Large intestine (tissue), 3 donors: ENCODE measurements at regions not wholly inside any gene's neighbourhood (a gene's known extent, or its start where the extent isn't known, plus 50 kb on each side); places are given as distances from the start of the nearest gene placed in this dataset.

Experiments
- DNase-seq, 2 donors: peaks; one replicate each; pipeline versions ENCODE4 v3.0.0 to v3.0.0-alpha.2; 2013
- H3K27ac ChIP-seq: one replicate; pipeline ENCODE4 v1.5.1; 2013; ENCODE audit warnings: low read length
- H3K27me3 ChIP-seq: 2 replicates; pipeline ENCODE4 v1.6.1; 2013; ENCODE audit warnings: low read length; ENCODE audit not compliant: control insufficient read depth, insufficient read depth
- H3K36me3 ChIP-seq: 2 replicates; pipeline ENCODE4 v1.6.1; 2013; ENCODE audit warnings: low read length; ENCODE audit not compliant: control insufficient read depth, insufficient read depth
- H3K4me1 ChIP-seq: one replicate; pipeline ENCODE4 v1.6.1; 2013; ENCODE audit warnings: low read length; ENCODE audit not compliant: control insufficient read depth, insufficient read depth
- H3K4me3 ChIP-seq: one replicate; pipeline ENCODE4 v1.5.1; 2013; ENCODE audit warnings: low read length
- H3K9me3 ChIP-seq: one replicate; pipeline ENCODE4 v1.6.1; 2013; ENCODE audit warnings: mild to moderate bottlenecking, low read depth, low read length, moderate library complexity; ENCODE audit not compliant: control insufficient read depth
- WGBS: methylation state at CpG from one replicate; pipeline ENCODE4 v1.1.5; 2013; ENCODE audit warnings: low lambda C conversion rate; ENCODE audit not compliant: insufficient coverage; 5-methylcytosine and 5-hydroxymethylcytosine counted together

DNA sequence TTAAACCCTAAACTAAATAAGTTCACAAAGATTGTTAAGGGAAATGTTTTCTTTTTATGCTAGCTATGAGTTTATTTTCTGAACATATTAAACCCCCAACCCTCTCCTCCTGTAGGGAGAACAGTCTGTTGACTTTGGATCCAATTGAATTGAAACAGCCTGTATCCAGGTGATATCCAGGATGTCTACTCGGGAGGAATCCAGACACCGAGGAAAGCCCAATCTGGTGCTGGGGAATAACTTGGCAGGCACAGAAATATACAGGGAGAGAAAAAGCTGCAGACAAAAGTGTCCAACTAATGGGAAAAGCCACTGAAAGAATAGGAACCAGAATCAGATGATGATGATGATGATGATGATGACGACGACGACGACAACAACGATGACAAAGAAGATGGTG lies 93.9 kb upstream of the API5 start:
- DNase-seq = no peak

DNA sequence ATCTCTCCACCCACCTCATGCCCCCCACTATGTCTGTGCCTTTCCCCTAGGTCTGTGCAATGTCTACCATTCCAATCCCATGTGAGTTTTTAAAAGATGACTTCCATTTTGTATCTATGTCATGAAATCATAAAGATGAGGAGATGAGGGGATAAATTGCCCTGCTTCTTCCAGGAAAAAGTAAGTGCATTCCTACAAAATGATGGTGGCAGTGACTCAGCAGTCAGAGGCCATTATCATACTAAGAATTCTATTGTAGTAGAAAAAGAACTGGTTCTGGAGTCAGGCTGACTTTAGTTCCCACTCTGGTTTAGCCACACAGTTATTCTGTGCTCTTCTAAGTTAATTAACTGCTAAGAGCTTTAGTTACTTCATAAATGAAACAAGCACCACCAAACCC lies 89.6 kb upstream of the API5 start:
- DNase-seq = no peak
- Histone ChIP-seq H3K9me3 (no peaks in the 10 kb centered on the region), H3K27me3 (no peaks in the 10 kb centered on the region), H3K27ac (no peak overlapping the region), H3K4me3 (no peak overlapping the region), H3K36me3 (no peaks in the 10 kb centered on the region), H3K4me1 (no peaks in the 10 kb centered on the region)

More for the DNA sequence above, 93.9 kb upstream of the API5 start:
- no peaks in the 10 kb centered on the region for H3K36me3 ChIP-seq
- H3K4me1 ChIP-seq = no peaks in the 10 kb centered on the region
- 96% methylated on average over 5 of the region's 7 CpGs for WGBS
- H3K27me3 ChIP-seq = no peaks in the 10 kb centered on the region
- H3K27ac ChIP-seq = no peak overlapping the region
- no peaks in the 10 kb centered on the region for H3K9me3 ChIP-seq
- H3K4me3 ChIP-seq = no peak overlapping the region

DNA sequence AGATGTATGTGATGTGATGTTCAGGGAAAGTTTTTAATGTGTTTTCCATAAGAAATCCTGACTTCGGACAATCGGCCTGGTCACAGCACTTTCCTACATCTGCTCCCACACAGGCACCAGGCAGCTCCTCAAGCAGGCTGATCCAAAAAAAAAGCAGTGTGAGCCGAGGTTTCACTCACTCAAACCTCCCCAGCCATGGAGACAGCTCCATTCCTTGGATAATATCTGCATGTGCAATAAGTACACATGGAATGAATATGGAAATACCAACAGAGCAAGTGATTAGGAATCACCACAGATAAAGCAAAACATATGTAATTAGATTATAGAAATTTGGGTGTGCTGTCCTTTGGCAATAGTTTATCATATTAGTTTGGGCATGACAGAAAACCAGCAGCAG lies 88.8 kb upstream of the API5 start:
- WGBS = no CpG with 5 or more reads among the region's 3 CpGs
- no peaks in the 10 kb centered on the region for H3K9me3 ChIP-seq
- H3K27ac ChIP-seq = no peak overlapping the region
- no peak for DNase-seq
- H3K4me3 ChIP-seq = no peak overlapping the region
- no peaks in the 10 kb centered on the region for H3K36me3 ChIP-seq
- no peaks in the 10 kb centered on the region for H3K4me1 ChIP-seq
- no peaks in the 10 kb centered on the region for H3K27me3 ChIP-seq

DNA sequence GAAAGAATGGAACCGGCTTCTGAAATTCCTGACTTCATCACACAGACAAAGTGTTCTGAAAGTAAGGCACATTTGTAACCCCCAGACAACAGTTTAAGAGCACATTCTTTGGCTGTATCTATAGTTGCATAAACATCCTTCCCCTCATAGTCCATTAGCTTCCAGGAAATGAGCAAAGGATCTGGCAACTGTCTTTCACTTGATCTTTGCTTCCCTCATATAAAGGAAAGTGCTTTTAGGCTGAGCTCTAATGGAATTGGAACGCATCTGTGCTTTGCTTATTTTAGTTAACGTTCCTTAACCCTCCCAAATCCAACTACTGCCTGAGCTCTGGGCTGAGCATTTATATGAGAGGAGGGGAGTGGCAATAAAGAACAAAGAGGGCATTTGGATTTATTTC lies 76.9 kb upstream of the API5 start:
- Histone ChIP-seq H3K27me3 (no peaks in the 10 kb centered on the region), H3K9me3 (no peaks in the 10 kb centered on the region), H3K36me3 (no peaks in the 10 kb centered on the region), H3K4me3 (no peak overlapping the region), H3K4me1 (no peaks in the 10 kb centered on the region), H3K27ac (no peak overlapping the region)
- WGBS = 55% methylated on average over 2 of the region's 3 CpGs
- DNase-seq = peak; percentile 27 to 48

DNA sequence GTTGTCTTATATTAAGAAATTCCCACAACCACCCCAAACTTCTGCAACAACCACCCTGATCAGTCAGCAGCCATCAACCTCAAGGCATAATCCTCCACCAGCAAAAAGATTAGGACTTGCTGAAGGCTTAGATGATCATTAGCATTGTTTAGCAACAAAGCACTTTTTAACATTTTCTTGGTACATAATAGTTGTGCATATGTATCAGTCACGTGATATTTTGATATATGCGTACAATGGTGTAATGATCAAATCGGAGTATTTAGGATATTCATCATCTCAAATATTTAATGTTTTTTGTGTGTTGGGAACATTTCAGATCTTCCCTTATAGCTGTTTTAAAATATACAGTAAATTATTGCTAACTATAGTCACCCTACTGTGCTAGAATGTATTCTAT lies 73.5 kb upstream of the API5 start:
- Histone ChIP-seq H3K36me3 (no peaks in the 10 kb centered on the region), H3K27me3 (no peaks in the 10 kb centered on the region), H3K27ac (no peak overlapping the region), H3K9me3 (no peaks in the 10 kb centered on the region), H3K4me1 (no peaks in the 10 kb centered on the region), H3K4me3 (no peak overlapping the region)
- 95% methylated on average over 3 of the region's 3 CpGs for WGBS
- DNase-seq = no peak

DNA sequence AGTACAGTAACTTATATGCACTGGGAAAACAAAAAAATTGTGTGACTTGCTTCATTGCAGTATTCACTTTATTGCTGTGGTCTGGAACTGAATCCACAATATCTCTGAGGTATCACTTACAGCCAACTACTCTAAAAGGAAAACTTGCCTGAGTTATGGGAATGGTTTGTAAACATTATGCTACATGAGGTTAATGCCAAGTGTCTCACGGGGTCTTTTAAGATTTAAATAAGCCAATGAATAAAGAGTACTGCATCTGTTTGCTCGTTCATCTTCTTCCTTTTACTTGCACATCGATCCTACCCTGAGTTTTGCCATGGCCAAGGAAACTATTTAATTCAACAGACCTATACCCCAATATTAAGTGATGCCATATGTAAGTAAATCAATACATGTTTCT lies 72.0 kb upstream of the API5 start:
- DNase-seq = no peak
- H3K27me3 ChIP-seq = no peaks in the 10 kb centered on the region
- no peak overlapping the region for H3K4me3 ChIP-seq
- 80% methylated on average over 1 of the region's 3 CpGs for WGBS
- H3K4me1 ChIP-seq = no peaks in the 10 kb centered on the region
- H3K9me3 ChIP-seq = no peaks in the 10 kb centered on the region
- H3K36me3 ChIP-seq = no peaks in the 10 kb centered on the region
- no peak overlapping the region for H3K27ac ChIP-seq

DNA sequence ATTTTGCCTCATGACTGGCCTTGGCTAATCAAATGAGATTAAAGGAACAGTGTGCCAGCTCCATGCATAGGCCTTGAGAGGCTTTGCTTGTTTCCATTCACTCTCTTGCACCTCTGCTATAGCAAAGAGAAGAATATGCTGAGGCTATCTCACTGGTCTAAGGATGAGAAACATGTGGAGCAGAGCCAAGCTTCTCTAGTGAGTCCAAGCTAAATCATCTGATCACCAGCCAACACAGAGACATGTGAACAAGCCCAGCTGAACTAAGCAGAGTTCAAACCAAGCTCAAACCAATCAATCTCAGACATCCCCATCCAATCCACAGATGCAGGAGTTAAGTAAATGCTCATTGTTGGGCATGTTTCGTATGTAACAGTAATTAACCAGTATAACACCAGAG lies 69.4 kb upstream of the API5 start:
- Histone ChIP-seq H3K9me3 (no peaks in the 10 kb centered on the region), H3K4me1 (no peaks in the 10 kb centered on the region), H3K4me3 (no peak overlapping the region), H3K27me3 (no peaks in the 10 kb centered on the region), H3K27ac (no peak overlapping the region), H3K36me3 (no peaks in the 10 kb centered on the region)
- DNase-seq = peak in 1 of 2 donors; percentile 9
- WGBS = no CpG with 5 or more reads among the region's 1 CpG

DNA sequence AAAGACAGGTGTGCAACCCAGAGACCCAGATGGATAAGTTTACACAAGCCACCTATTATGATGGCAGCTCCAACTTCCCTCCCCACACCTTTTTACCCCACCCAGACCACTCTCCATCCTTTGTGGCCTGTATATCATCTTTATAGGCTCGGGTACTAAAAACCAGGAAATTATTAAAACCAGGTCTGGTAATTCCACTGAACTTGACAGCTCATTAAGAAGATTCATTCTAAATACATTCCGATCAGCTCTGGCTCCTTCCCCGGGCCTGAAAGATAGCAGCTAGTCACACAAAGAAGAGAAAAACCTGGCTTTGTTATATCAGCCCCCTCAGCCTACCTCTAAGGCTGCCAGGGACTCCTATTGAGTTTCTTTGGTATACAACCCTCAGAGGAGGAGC lies 67.9 kb upstream of the API5 start:
- no peak for DNase-seq
- no peaks in the 10 kb centered on the region for H3K4me1 ChIP-seq
- no CpG with 5 or more reads among the region's 3 CpGs for WGBS
- no peaks in the 10 kb centered on the region for H3K9me3 ChIP-seq
- H3K36me3 ChIP-seq = no peaks in the 10 kb centered on the region
- no peak overlapping the region for H3K27ac ChIP-seq
- H3K4me3 ChIP-seq = no peak overlapping the region
- no peaks in the 10 kb centered on the region for H3K27me3 ChIP-seq

DNA sequence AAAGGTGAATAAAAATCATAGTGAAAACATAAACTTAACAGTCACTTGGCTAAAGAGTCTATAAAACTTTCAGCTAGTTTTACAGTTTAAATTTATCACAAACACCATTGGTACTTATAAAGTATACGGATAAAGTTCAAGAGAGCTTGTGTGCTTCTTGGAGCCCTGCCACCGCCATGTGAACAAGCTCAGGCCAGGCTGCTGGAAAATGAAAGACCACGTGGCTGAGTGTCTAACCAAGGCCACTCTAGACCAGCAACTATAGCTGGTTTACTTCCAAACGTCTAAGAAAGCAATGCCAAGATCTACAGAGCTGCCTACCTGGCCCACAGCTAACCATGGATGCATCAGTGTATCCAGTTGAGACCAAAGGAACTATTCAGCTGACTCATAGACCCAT lies 66.3 kb upstream of the API5 start:
- no peaks in the 10 kb centered on the region for H3K4me1 ChIP-seq
- H3K36me3 ChIP-seq = no peaks in the 10 kb centered on the region
- no peaks in the 10 kb centered on the region for H3K27me3 ChIP-seq
- WGBS = no CpG with 5 or more reads among the region's 4 CpGs
- H3K27ac ChIP-seq = no peak overlapping the region
- DNase-seq = peak in 1 of 2 donors; percentile 24
- no peak overlapping the region for H3K4me3 ChIP-seq
- H3K9me3 ChIP-seq = no peaks in the 10 kb centered on the region

DNA sequence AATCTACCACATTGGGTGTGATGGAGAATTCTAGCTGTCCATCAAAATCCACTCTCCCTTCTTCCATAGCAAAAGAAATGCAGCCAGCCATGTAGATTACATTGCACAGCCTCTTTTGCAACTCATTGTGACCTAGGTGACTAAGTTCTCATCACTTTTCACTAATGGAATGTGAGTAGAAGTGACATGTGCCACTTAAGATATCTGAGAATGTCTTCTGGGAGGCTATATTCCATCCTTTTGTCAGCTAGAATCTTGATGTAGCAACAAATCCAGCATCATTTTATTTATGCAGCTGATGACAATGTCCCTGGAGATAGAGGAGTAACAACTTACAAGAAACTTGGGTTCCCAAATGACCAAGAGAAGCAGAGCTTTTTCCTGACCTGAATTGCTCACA lies 61.5 kb upstream of the API5 start:
- H3K27ac ChIP-seq = no peak overlapping the region
- no peaks in the 10 kb centered on the region for H3K9me3 ChIP-seq
- H3K27me3 ChIP-seq = no peaks in the 10 kb centered on the region
- no peak for DNase-seq
- no peaks in the 10 kb centered on the region for H3K36me3 ChIP-seq
- no peak overlapping the region for H3K4me3 ChIP-seq
- no peaks in the 10 kb centered on the region for H3K4me1 ChIP-seq

DNA sequence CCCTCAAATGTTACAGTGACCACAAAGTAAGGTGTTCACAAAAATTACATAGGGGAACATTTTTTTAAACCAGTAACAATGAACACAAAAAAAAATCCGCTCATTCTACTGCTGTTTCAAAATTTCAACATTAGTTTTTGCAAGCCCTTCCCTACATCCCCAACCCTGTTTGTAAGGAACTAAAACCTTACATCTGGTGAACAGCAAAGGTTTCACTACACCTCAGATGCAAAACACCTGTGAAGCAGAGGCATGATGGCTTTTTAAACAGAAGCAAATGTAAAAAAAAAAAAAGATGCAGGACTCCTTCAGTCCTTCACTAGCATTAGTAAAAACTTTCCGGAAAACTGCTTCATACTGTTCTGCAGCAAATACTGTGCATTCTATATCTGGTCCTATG lies 50.0 kb upstream of the API5 start:
- Histone ChIP-seq H3K4me1 (no peaks in the 10 kb centered on the region), H3K27me3 (no peaks in the 10 kb centered on the region), H3K9me3 (no peaks in the 10 kb centered on the region), H3K27ac (no peak overlapping the region), H3K36me3 (no peaks in the 10 kb centered on the region), H3K4me3 (no peak overlapping the region)
- DNase-seq = no peak
- no CpG with 5 or more reads among the region's 2 CpGs for whole genome bisulfite sequencing
